ENCODE measurements at regions not wholly inside any gene's neighbourhood (a gene's known extent, or its start where the extent isn't known, plus 50 kb on each side); places are given as distances from the start of the nearest gene placed in this dataset.
A peak's percentile ranks its signal among the peaks of the same experiment; 100 is the strongest.

GRCh38 chr9:99437145-99437544 lies 215.1 kb downstream of the SEC61B start:
- TF ChIP-seq CTCF (IDR thresholded peaks at IDR 0.05), result no peak
- H3K4me1 Mint-ChIP-seq (ENCODE audit: low read depth), result peaks cover 38% of the 10 kb centered on the region
- no peak for DNase-seq

GRCh38 chr9:99438596-99438995 lies 216.5 kb downstream of the SEC61B start:
- Mint-ChIP-seq H3K4me3 (no peak overlapping the region), H3K4me1 (ENCODE audit: low read depth) (peaks cover 24% of the 10 kb centered on the region), H3K36me3 (ENCODE audit: low read depth) (peaks cover 7% of the 10 kb centered on the region), H3K27me3 (ENCODE audit: insufficient read depth) (no peaks in the 10 kb centered on the region; the same call in 1 of the 2 replicates), H3K27ac (no peak overlapping the region), H3K9me3 (no peaks in the 10 kb centered on the region)
- no peak for DNase-seq
- no peak for TF ChIP-seq CTCF (IDR thresholded peaks at IDR 0.05)

More at GRCh38 chr9:99437145-99437544, 215.1 kb downstream of the SEC61B start:
- no peak overlapping the region for H3K4me3 Mint-ChIP-seq
- no peaks in the 10 kb centered on the region for H3K9me3 Mint-ChIP-seq
- no peak overlapping the region for H3K27ac Mint-ChIP-seq
- no peaks in the 10 kb centered on the region; the same call in 1 of the 2 replicates for H3K27me3 Mint-ChIP-seq (ENCODE audit: insufficient read depth)
- peaks cover 2% of the 10 kb centered on the region for H3K36me3 Mint-ChIP-seq (ENCODE audit: low read depth)

- no peak overlapping the region for H3K27ac Mint-ChIP-seq
- no peak for DNase-seq
These were observed 219.7 kb downstream of the SEC61B start for GRCh38 chr9:99441829-99442228.

GRCh38 chr9:99445371-99445891 lies 223.3 kb downstream of the SEC61B start:
- Mint-ChIP-seq H3K27me3 (ENCODE audit: insufficient read depth) (peaks cover 3% of the 10 kb centered on the region; the same call in 1 of the 2 replicates), H3K9me3 (no peaks in the 10 kb centered on the region), H3K36me3 (ENCODE audit: low read depth) (peaks cover 7% of the 10 kb centered on the region), H3K4me3 (peak overlapping the region; percentile 61), H3K27ac (peak overlapping the region; percentile 73), H3K4me1 (ENCODE audit: low read depth) (peaks cover 26% of the 10 kb centered on the region)
- peak; percentile 96 for DNase-seq
- TF ChIP-seq CTCF (IDR thresholded peaks at IDR 0.05), result no peak

More at GRCh38 chr9:99441829-99442228, 219.7 kb downstream of the SEC61B start:
- no peak for TF ChIP-seq CTCF (IDR thresholded peaks at IDR 0.05)
- Mint-ChIP-seq H3K27me3 (ENCODE audit: insufficient read depth) (no peaks in the 10 kb centered on the region; the same call in 1 of the 2 replicates), H3K9me3 (no peaks in the 10 kb centered on the region), H3K4me1 (ENCODE audit: low read depth) (peaks cover 31% of the 10 kb centered on the region), H3K36me3 (ENCODE audit: low read depth) (peaks cover 7% of the 10 kb centered on the region), H3K4me3 (no peak overlapping the region)

GRCh38 chr9:99445920-99446319 lies 223.8 kb downstream of the SEC61B start:
- H3K27me3 Mint-ChIP-seq (ENCODE audit: insufficient read depth), result peaks cover 3% of the 10 kb centered on the region; the same call in 1 of the 2 replicates
- TF ChIP-seq CTCF (IDR thresholded peaks at IDR 0.05), result no peak
- no peaks in the 10 kb centered on the region for H3K9me3 Mint-ChIP-seq
- peak overlapping the region; percentile 73 for H3K27ac Mint-ChIP-seq
- peaks cover 26% of the 10 kb centered on the region for H3K4me1 Mint-ChIP-seq (ENCODE audit: low read depth)
- H3K36me3 Mint-ChIP-seq (ENCODE audit: low read depth), result peaks cover 7% of the 10 kb centered on the region
- peak; percentile 32 for DNase-seq
- peak overlapping the region; percentile 61 for H3K4me3 Mint-ChIP-seq
